ENCODE measurements at regions not wholly inside any gene's neighbourhood (a gene's known extent, or its start where the extent isn't known, plus 50 kb on each side); places are given as distances from the start of the nearest gene placed in this dataset.
A peak's percentile ranks its signal among the peaks of the same experiment; 100 is the strongest.
"Not testable (repeated sequence)": the region's sequence is repeated elsewhere in the genome, so short reads cannot be mapped to it uniquely, and the experiment has no call there.

DNA sequence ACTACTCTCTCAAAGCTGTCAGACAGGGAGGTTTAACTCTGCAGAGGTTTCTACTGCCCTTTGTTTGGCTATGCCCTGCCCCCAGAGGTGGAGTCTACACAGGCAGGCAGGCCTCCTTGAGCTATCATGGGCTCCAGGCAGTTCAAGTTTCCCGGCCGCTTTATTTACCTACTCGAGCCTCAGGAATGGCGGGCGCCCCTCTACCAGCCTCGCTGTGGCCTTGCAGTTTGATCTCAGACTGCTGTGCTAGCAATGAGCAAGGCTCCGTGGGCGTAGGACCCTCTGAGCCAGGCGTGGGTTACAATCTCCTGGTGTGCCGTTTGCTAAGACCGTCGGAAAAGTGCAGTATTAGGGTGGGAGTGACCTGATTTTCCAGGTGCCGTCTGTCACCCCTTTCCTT, 124.3 kb downstream of the PTCHD1 start:
- DNase-seq = not testable (repeated sequence)

DNA sequence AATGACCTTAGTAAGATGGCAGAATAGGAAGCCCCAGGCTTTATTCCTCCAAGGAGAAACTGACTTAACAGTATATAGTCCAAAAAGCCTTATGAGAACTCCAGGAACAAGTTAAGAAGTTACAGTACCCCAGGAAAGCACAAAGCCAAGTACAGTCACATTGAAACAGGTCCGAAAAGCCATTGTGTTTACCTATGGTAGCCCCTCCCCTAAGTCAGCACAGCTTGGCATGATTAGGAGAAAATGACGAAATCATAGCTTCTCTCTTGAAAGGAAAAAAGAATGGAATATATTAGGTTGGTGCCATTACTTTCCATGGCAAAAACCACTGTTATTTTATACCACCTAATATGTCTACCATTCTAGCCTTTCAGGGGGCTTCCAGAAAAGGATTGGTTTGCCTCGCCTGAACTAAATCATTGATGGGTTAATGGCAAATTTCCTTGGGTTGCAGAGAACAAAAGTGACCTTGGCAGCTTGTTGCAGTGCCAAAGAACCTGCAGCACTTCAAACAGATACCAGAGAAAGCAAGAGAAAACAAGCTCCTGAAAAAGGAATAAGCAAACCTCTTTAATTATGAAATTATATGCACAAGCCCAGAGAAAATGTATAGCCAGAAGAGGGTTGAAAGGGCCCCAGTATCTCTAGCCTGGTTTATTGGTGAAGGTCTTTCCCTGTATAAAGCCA, 130.6 kb downstream of the PTCHD1 start:
- DNase-seq = no peak

GRCh38 chrX:23465985-23466384, 131.3 kb downstream of the PTCHD1 start:
- DNase-seq = no peak

DNA sequence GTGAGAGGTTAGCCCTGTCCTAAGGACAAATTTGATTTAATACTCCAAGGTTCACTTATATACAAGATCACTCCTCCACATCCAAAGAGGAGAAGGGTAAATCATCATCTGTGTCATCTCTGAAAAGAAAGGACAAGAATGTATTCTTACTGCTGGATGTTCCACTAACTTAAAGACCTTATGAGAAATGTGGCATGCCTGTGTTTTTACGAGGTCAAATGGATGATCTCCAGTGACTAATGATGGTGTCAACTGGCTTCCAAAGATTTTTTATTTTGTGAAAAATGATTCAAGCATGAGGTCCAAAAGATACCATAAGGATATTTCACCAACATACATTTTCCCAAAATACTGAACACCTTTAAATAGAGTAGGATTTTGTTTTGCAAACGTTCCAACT, 143.4 kb downstream of the PTCHD1 start:
- DNase-seq = no peak

- DNase-seq = peak; percentile 13
Observed at GRCh38 chrX:23478561-23478960, 143.9 kb downstream of the PTCHD1 start.

GRCh38 chrX:23482561-23482960, 147.9 kb downstream of the PTCHD1 start:
- no peak for DNase-seq

- DNase-seq = no peak
Observed at GRCh38 chrX:23483396-23483795, 148.7 kb downstream of the PTCHD1 start.

GRCh38 chrX:23493941-23494374, 159.3 kb downstream of the PTCHD1 start:
- peak; percentile 20 for DNase-seq

- no peak for DNase-seq
Observed at GRCh38 chrX:23494741-23495140, 160.1 kb downstream of the PTCHD1 start.

DNA sequence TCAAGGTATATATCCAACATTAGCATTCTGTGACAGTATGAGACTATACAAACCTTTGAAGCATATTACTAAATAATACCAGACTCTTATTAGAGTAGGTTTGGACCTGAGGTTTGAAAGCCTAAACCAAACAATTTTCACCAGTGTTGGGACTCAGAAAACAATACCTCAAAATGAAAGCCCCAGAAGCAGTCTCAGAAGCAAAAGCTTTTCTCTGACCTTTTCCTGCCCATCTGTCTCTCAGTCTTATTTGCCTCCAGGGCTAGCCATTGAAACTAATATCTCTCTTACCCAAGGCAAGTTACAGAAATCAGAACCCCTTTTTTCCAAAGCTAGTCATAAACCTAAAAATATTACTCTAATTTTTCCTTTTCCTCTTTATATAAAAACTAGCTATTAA, 163.3 kb downstream of the PTCHD1 start:
- DNase-seq = no peak

DNA sequence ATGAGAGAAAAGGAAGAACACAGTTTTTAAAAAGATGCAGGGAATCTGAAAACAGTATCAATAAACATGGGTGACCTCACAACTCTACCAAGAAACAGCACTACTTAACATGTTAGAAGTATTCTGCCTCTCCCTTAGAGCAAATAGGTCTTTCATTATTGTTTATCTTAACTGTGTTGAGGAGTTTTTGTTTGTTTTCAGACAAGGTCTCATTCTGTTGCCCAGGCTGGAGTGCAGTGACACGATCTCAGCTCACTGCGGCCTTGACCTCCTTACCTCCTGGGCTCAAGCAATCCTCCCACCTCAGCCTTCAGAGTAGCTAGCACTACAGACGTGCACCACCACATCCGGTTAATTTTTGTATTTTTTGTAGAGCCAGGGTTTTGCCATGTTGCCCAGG, 165.3 kb upstream of the PRDX4 start:
- DNase-seq = no peak

- no peak for DNase-seq
Observed at GRCh38 chrX:23503835-23504539, 163.3 kb upstream of the PRDX4 start.

GRCh38 chrX:23504540-23504884, 162.8 kb upstream of the PRDX4 start:
- no peak for DNase-seq

- DNase-seq = no peak
Observed at GRCh38 chrX:23504895-23505294, 162.4 kb upstream of the PRDX4 start.

- DNase-seq = no peak
Observed at GRCh38 chrX:23505531-23506303, 161.6 kb upstream of the PRDX4 start.

- DNase-seq = no peak
Observed at GRCh38 chrX:23509256-23509655, 158.0 kb upstream of the PRDX4 start.

GRCh38 chrX:23511793-23512192, 155.5 kb upstream of the PRDX4 start:
- DNase-seq = no peak

DNA sequence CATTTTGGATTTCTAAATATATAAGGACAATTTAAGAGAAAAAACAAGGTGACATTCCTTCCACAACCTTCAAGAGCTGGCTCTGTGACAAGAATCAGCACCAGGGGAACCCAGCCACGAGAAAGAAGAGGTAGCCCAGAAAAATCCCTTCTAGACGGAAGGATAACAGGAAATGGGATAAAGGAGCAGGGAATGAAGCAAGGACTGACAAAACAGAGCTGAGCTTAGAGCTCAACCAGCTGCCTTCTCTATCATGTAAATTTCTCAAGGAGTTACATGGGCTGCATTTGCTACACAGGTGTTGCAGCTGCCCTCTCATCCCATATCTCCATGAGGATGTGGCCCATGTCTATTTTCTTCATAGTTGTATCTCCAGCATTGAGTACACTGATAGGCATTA, 154.2 kb upstream of the PRDX4 start:
- DNase-seq = no peak

GRCh38 chrX:23514082-23514481, 153.2 kb upstream of the PRDX4 start:
- no peak for DNase-seq

GRCh38 chrX:23515028-23515427, 152.3 kb upstream of the PRDX4 start:
- peak; percentile 0 for DNase-seq

GRCh38 chrX:23523026-23523657, 144.2 kb upstream of the PRDX4 start:
- DNase-seq = not testable (repeated sequence)

DNA sequence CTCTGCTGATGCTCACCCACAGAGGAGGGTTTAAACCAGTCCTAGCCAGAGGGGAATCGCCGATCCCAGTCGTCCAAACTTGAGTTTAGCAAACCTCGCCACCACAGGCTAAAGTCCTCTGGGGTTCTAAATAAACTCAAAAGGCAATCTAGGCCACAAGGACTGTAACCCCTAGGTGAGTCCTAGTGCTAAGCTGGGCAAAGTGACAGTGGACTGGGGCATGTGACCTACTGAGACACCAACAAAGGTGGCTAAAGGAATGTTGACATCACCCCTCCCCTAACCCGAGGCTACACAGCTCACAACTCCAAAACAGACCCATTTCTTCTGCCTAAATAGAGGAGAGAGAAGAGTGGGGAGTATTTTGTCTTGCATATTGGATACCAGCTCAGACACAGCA, 142.8 kb upstream of the PRDX4 start:
- DNase-seq = no peak

DNA sequence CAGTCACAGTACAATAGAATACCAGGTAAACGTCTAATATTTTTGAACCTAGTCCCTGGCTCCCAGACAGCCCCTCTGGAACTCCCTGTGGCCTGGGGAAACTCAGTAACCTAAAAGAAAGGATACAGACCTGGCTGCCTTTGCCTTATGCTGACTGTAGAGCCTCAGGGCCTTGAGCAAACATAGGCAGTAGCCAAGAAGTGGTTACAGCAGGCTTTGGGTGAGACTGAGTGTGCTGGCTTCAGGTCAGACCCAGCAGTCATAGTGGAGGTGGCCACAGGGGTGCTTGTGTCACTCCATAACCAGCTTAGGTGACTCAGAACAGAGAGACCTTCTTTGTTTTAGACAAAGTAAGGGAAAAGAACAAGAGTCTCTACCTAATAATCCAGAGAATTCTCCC, 141.8 kb upstream of the PRDX4 start:
- DNase-seq = no peak

DNA sequence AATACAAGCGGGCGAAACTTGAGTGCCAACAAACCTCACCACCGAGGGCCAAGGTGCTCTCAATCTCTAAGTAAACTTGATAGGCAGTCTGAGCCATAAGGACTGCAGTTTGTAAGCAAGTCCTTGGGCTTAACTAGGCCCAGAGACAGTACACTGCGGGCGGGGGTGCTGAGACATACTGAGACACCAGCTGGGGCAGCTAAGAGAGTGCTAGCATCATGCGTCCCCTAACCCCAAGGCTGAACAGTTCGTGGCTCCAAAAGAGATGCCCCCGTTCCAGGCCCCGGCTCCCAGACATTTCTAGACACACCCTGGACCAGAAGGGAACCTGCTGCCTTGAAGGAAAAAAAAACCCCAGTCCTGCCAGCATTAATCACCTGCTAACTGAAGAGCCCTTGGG, 126.8 kb upstream of the PRDX4 start:
- no peak for DNase-seq

Measured in MV-4-11 (cell line).